Vagina (tissue), 2 donors: ENCODE measurements at regions not wholly inside any gene's neighbourhood (a gene's known extent, or its start where the extent isn't known, plus 50 kb on each side); places are given as distances from the start of the nearest gene placed in this dataset.

Source experiments
- DNase-seq, 2 donors: peaks; one replicate each; pipeline ENCODE4 v3.0.0-alpha.2; 2017; ENCODE audit errors: extremely low spot score in 2 of 2
- H3K27ac ChIP-seq: fragments of 200-600 bp; sonication (generic); one replicate; pipeline ENCODE4 v1.5.1; 2019
- H3K27me3 ChIP-seq: fragments of 200-600 bp; sonication (generic); one replicate; pipeline ENCODE4 v1.5.1; 2019
- H3K36me3 ChIP-seq, 2 donors: fragments of 200-600 bp; sonication (generic); one replicate each; pipeline ENCODE4 v1.5.1; 2017 to 2019
- H3K4me1 ChIP-seq: fragments of 200-600 bp; sonication (generic); one replicate; pipeline ENCODE4 v1.5.1; 2019
- H3K4me3 ChIP-seq, 2 donors: fragments of 200-600 bp; sonication (generic); 1 replicate in 1 of 2; 2 replicates in 1 of 2; pipeline ENCODE4 v1.5.1; 2016 to 2019
- H3K9me3 ChIP-seq: fragments of 200-600 bp; sonication (generic); one replicate; pipeline ENCODE4 v1.5.1; 2019
- CTCF ChIP-seq, 3 experiments: fragments of 450-650 bp in 2 of 3; fragments of 200-600 bp in 1 of 3; sonication (generic) in 1 of 3; IDR thresholded peaks; one replicate each; pipeline ENCODE4 v1.5.1; 2017 to 2019; ENCODE audit warnings: antibody characterized with exemption in 3 of 3, mild to moderate bottlenecking in 2 of 3, moderate library complexity in 2 of 3
- POLR2A ChIP-seq, 2 donors: fragments of 450-650 bp; IDR thresholded peaks; one replicate each; pipeline ENCODE4 v1.6.1; 2017; ENCODE audit warnings: antibody characterized with exemption in 2 of 2, mild to moderate bottlenecking in 2 of 2, moderate library complexity in 2 of 2
- POLR2AphosphoS5 ChIP-seq, 2 donors: sonication (generic); formaldehyde crosslinking; IDR thresholded peaks; one replicate each; pipeline ENCODE4 v1.9.0; 2017; ENCODE audit warnings: antibody characterized with exemption in 2 of 2, mild to moderate bottlenecking in 2 of 2, low read depth in 1 of 2; ENCODE audit not compliant: insufficient read depth in 1 of 2
- intact Hi-C: fragments of 100-400 bp; cut with DNase I; formaldehyde crosslinking; loops from one replicate; pipeline ENCODE4 v1.15.1; 2023

- Histone ChIP-seq H3K36me3 (no peaks in the 10 kb centered on the region), H3K27ac (no peak overlapping the region), H3K4me3 (no peak overlapping the region), H3K27me3 (no peaks in the 10 kb centered on the region), H3K9me3 (no peaks in the 10 kb centered on the region), H3K4me1 (no peaks in the 10 kb centered on the region)
- DNase-seq = no peak
- intact Hi-C loops = no loop called here
- TF ChIP-seq CTCF (IDR thresholded peaks at IDR 0.05) (no peak), POLR2A (IDR thresholded peaks at IDR 0.05) (no peak), POLR2AphosphoS5 (IDR thresholded peaks at IDR 0.05; ENCODE audit: insufficient read depth in 1 of 2, low read depth in 1 of 2) (no peak)
These were observed 153.3 kb upstream of the TCERG1L start for GRCh38 chr10:131464789-131465188.

DNA sequence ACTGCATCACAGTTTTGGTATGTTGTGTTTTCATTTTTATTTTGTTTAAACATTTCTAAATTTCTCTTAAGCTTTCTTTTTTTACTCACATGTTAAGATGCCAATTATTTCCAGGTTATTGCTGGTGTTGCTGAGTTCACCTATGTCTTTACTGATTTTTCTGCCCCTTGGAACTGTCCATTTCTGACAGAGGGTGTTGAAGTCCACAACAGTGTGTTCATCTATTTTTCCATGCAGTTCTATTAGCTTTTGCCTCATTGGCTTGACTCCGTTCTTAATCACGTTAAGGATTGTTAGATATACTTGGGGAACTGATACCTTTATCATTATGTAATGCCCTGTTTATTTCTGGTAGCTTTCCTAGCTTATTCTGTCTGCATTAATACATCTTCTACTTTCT, 158.0 kb upstream of the TCERG1L start:
- no peak for TF ChIP-seq POLR2A (IDR thresholded peaks at IDR 0.05)
- TF ChIP-seq CTCF (IDR thresholded peaks at IDR 0.05) = no peak
- no peak for TF ChIP-seq POLR2AphosphoS5 (IDR thresholded peaks at IDR 0.05; ENCODE audit: insufficient read depth in 1 of 2, low read depth in 1 of 2)
- Histone ChIP-seq H3K9me3 (no peaks in the 10 kb centered on the region), H3K4me1 (no peaks in the 10 kb centered on the region), H3K36me3 (no peaks in the 10 kb centered on the region), H3K4me3 (no peak overlapping the region), H3K27ac (no peak overlapping the region), H3K27me3 (no peaks in the 10 kb centered on the region)
- DNase-seq = no peak
- intact Hi-C loops = no loop called here

GRCh38 chr10:131473645-131474044, 162.1 kb upstream of the TCERG1L start:
- no peaks in the 10 kb centered on the region for H3K27me3 ChIP-seq
- no peak overlapping the region for H3K4me3 ChIP-seq
- TF ChIP-seq POLR2A (IDR thresholded peaks at IDR 0.05) (no peak), CTCF (IDR thresholded peaks at IDR 0.05) (no peak), POLR2AphosphoS5 (IDR thresholded peaks at IDR 0.05; ENCODE audit: insufficient read depth in 1 of 2, low read depth in 1 of 2) (no peak)
- no peak overlapping the region for H3K27ac ChIP-seq
- H3K9me3 ChIP-seq = no peaks in the 10 kb centered on the region
- DNase-seq = no peak
- no peaks in the 10 kb centered on the region for H3K36me3 ChIP-seq
- H3K4me1 ChIP-seq = no peaks in the 10 kb centered on the region
- intact Hi-C loops = no loop called here

- DNase-seq = no peak
- no peaks in the 10 kb centered on the region for H3K9me3 ChIP-seq
- H3K36me3 ChIP-seq = no peaks in the 10 kb centered on the region
- H3K27ac ChIP-seq = no peak overlapping the region
- H3K4me3 ChIP-seq = no peak overlapping the region
- no peaks in the 10 kb centered on the region for H3K4me1 ChIP-seq
- no peak for TF ChIP-seq POLR2AphosphoS5 (IDR thresholded peaks at IDR 0.05; ENCODE audit: insufficient read depth in 1 of 2, low read depth in 1 of 2)
- TF ChIP-seq POLR2A (IDR thresholded peaks at IDR 0.05) = no peak
- TF ChIP-seq CTCF (IDR thresholded peaks at IDR 0.05) = no peak
- no peaks in the 10 kb centered on the region for H3K27me3 ChIP-seq
- intact Hi-C loops = no loop called here
These were observed 162.9 kb upstream of the TCERG1L start for GRCh38 chr10:131474416-131474815.

DNA sequence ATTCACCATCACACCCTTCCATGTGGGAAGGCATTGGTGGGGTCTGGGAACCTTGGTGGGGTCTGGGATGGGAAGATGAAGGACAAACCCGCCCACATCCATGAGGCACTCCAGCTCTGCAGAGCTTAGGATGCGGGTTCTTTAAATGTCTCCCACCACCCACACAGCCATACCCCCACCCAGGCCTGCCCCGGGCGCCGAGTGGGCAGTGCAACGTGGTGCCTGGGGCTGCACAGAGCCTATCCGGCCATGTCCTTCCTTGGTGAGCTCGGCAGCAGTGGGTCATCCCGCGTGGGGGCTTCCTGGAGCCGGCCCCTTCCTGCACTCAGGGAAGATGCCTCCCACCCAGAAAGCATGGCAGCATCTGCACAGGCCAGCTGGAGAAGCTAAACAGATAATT, 163.5 kb upstream of the TCERG1L start:
- no peaks in the 10 kb centered on the region for H3K36me3 ChIP-seq
- no peak overlapping the region for H3K4me3 ChIP-seq
- TF ChIP-seq POLR2A (IDR thresholded peaks at IDR 0.05) (no peak), POLR2AphosphoS5 (IDR thresholded peaks at IDR 0.05; ENCODE audit: insufficient read depth in 1 of 2, low read depth in 1 of 2) (no peak), CTCF (IDR thresholded peaks at IDR 0.05) (no peak)
- no peaks in the 10 kb centered on the region for H3K4me1 ChIP-seq
- DNase-seq = no peak
- H3K27ac ChIP-seq = no peak overlapping the region
- no peaks in the 10 kb centered on the region for H3K27me3 ChIP-seq
- no peaks in the 10 kb centered on the region for H3K9me3 ChIP-seq
- intact Hi-C loops = no loop called here
